Activated T-helper 1 cell treated with anti-CD3 and anti-CD28 coated beads, Interleukin-12 subunit alpha, Interleukin-12 subunit beta, Interleukin-2, Interleukin-4 antibody, amounts not matched to agents 30 ng/mL and 10 ng/mL and 1 ng/mL, durations not matched to agents 14 hours and 24 hours and 36 hours (primary cell): ENCODE measurements at regions not wholly inside any gene's neighbourhood (a gene's known extent, or its start where the extent isn't known, plus 50 kb on each side); places are given as distances from the start of the nearest gene placed in this dataset.

Experiments used
- DNase-seq: peaks from one replicate; pipeline ENCODE4 v3.0.0; 2021; ENCODE audit warnings: low spot score
- H3K27ac Mint-ChIP-seq: one replicate; pipeline ENCODE4 v1.8.0; 2021; ENCODE audit warnings: mild to moderate bottlenecking, mixed read lengths
- H3K27me3 Mint-ChIP-seq: one replicate; pipeline ENCODE4 v1.8.0; 2022; ENCODE audit warnings: mild to moderate bottlenecking, moderate library complexity, mixed read lengths; ENCODE audit not compliant: insufficient read depth
- H3K36me3 Mint-ChIP-seq: one replicate; pipeline ENCODE4 v1.8.0; 2021; ENCODE audit warnings: low read depth, mixed read lengths
- H3K4me1 Mint-ChIP-seq: one replicate; pipeline ENCODE4 v1.8.0; 2021; ENCODE audit warnings: low read depth, mixed read lengths
- H3K4me3 Mint-ChIP-seq: one replicate; pipeline ENCODE4 v1.8.0; 2021; ENCODE audit warnings: mild to moderate bottlenecking, moderate library complexity, mixed read lengths
- H3K9me3 Mint-ChIP-seq: one replicate; pipeline ENCODE4 v1.8.0; 2021; ENCODE audit warnings: mixed read lengths
- intact Hi-C: fragments of 100-400 bp; cut with micrococcal nuclease; formaldehyde crosslinking; loops from one replicate; pipeline ENCODE4 v1.15.1; 2024

GRCh38 chr1:191615101-191615821, 543.0 kb upstream of the RGS18 start:
- no peaks in the 10 kb centered on the region for H3K27me3 Mint-ChIP-seq
- H3K27ac Mint-ChIP-seq, result no peak overlapping the region
- intact Hi-C loops, result no loop called here
- no peaks in the 10 kb centered on the region for H3K4me1 Mint-ChIP-seq
- no peak for DNase-seq
- no peaks in the 10 kb centered on the region for H3K36me3 Mint-ChIP-seq
- no peaks in the 10 kb centered on the region for H3K9me3 Mint-ChIP-seq
- no peak overlapping the region for H3K4me3 Mint-ChIP-seq

- Mint-ChIP-seq H3K27me3 (no peaks in the 10 kb centered on the region), H3K36me3 (no peaks in the 10 kb centered on the region), H3K4me3 (no peak overlapping the region), H3K4me1 (no peaks in the 10 kb centered on the region), H3K27ac (no peak overlapping the region), H3K9me3 (no peaks in the 10 kb centered on the region)
- no peak for DNase-seq
- intact Hi-C loops, result no loop called here
Observed at GRCh38 chr1:191618181-191618580, 540.1 kb upstream of the RGS18 start.

- intact Hi-C loops, result no loop called here
- no peaks in the 10 kb centered on the region for H3K4me1 Mint-ChIP-seq
- no peak overlapping the region for H3K4me3 Mint-ChIP-seq
- H3K36me3 Mint-ChIP-seq, result no peaks in the 10 kb centered on the region
- no peak overlapping the region for H3K27ac Mint-ChIP-seq
- no peaks in the 10 kb centered on the region for H3K9me3 Mint-ChIP-seq
- no peaks in the 10 kb centered on the region for H3K27me3 Mint-ChIP-seq
- DNase-seq, result no peak
Observed at GRCh38 chr1:191620883-191621282, 537.4 kb upstream of the RGS18 start.

DNA sequence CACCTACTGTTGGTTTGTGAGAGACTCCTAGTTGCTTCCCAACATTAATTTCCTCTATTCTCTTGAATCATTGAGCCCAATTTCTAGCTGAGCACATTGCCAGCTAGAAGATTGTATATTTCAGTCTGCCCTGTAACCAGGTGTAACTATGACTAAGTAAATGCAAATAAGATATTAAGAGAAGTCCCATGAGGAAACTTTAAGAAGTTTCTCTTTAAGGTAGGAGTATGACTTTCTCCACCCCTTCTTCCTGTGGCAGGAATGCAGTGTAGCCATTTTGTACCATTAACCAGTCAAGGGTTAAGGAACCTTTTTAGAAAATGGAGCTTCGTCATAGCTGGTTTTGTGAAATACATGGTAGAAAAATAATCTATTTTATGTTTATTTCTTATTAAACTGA, 534.2 kb upstream of the RGS18 start:
- H3K27ac Mint-ChIP-seq, result no peak overlapping the region
- no peak for DNase-seq
- intact Hi-C loops, result no loop called here

GRCh38 chr1:191629836-191630235, 528.4 kb upstream of the RGS18 start:
- Mint-ChIP-seq H3K27me3 (no peaks in the 10 kb centered on the region), H3K4me3 (no peak overlapping the region), H3K4me1 (no peaks in the 10 kb centered on the region), H3K27ac (no peak overlapping the region), H3K9me3 (peaks cover 5% of the 10 kb centered on the region), H3K36me3 (no peaks in the 10 kb centered on the region)
- intact Hi-C loops, result no loop called here
- no peak for DNase-seq

More for the DNA sequence above, 534.2 kb upstream of the RGS18 start:
- Mint-ChIP-seq H3K9me3 (no peaks in the 10 kb centered on the region), H3K4me1 (no peaks in the 10 kb centered on the region), H3K36me3 (no peaks in the 10 kb centered on the region), H3K27me3 (no peaks in the 10 kb centered on the region), H3K4me3 (no peak overlapping the region)

DNA sequence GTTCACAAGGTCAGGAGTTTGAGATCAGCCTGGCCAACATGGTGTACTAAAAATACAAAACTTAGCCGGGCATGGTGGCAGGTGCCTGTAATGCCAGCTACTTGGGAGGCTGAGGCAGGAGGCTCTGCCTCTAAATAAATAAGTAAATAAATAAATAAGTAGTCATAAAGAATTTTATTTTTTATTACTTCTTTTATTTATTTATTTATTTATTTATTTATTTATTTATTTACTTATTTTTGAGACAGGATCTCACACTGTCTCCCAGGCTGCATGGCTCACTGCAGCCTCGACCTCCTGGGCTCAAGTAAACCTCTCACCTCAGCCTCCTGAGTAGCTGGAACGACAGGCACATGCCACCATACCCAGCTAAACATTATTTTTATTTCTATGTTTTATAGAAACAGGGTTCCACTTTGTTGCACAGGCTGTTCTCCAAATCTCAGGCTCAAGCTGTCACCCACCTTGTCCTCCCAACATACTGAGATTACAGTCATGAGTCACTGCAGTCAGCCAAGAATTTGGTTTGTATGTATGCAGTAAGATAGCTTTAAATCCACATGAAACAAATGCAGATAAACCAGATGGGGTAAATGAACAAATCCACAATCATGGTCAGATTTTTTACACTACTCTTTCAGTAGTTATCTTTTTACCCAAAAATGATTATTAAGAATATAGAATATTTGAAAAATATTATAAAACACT, 523.3 kb upstream of the RGS18 start:
- Mint-ChIP-seq H3K4me3 (no peak overlapping the region), H3K9me3 (peaks cover 5% of the 10 kb centered on the region), H3K4me1 (no peaks in the 10 kb centered on the region), H3K27me3 (no peaks in the 10 kb centered on the region), H3K36me3 (no peaks in the 10 kb centered on the region), H3K27ac (no peak overlapping the region)
- intact Hi-C loops, result no loop called here
- DNase-seq, result no peak

GRCh38 chr1:191636345-191636744, 521.9 kb upstream of the RGS18 start:
- no peak for DNase-seq
- Mint-ChIP-seq H3K27me3 (no peaks in the 10 kb centered on the region), H3K4me1 (no peaks in the 10 kb centered on the region), H3K9me3 (no peaks in the 10 kb centered on the region), H3K27ac (no peak overlapping the region), H3K4me3 (no peak overlapping the region), H3K36me3 (no peaks in the 10 kb centered on the region)
- intact Hi-C loops, result no loop called here

DNA sequence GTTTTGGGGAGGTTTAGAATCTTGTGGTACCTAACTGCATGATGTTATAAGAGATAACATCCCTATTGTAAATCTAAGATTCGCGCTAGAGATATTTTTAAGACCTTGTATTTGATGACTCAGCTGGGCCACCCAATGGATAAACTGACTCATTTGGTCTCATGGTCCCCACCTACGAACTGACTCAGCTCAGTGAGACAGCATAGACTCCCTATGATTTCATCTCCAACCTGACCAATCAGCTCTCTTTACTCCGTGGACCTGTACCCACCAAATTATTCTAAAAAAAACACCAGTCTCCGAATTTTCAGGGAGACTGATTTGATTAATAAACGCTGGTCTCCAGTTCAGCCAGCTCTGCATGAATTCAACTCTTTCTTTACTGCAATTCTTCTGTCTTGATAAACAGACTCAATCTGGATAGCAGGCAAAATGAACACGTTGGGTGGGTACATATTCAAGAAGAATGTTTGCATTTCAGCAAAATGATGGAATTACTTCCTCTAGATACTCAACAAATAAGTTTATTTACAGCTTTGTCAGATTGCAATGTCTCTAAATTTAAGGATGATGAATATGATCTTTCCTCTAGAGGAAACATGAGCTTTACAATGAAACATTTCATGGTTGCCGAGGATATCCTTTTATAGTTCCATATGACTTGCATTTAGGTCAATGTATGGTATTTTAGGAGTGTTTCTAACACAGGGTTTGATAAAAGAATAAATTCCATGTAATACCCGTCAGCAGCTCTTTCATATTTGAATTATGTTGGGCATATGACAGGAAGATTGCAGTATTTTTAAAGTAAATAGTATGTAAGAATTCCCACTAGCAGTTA, 516.6 kb upstream of the RGS18 start:
- H3K36me3 Mint-ChIP-seq, result no peaks in the 10 kb centered on the region
- no peaks in the 10 kb centered on the region for H3K27me3 Mint-ChIP-seq
- DNase-seq, result no peak
- no peaks in the 10 kb centered on the region for H3K9me3 Mint-ChIP-seq
- H3K4me3 Mint-ChIP-seq, result no peak overlapping the region
- no peak overlapping the region for H3K27ac Mint-ChIP-seq
- no peaks in the 10 kb centered on the region for H3K4me1 Mint-ChIP-seq
- intact Hi-C loops, result no loop called here

DNA sequence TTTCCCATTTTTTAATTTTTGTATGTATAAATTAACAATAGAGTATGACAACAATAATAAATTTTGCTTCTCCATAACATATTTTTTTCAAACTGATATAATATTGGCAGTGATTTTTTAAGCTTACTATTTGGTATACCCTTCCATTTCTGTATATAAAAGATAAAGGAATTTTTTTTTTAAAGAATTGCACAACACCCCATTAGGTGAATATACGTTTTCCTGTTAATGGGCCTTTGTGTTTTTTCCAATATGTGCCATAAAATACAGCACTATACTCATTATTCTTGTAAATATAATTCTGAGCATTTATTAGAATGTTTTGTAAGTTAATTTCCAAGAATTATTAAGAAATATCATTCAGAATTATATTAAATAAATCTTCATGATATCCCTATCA, 515.2 kb upstream of the RGS18 start:
- no peak for DNase-seq
- Mint-ChIP-seq H3K27me3 (no peaks in the 10 kb centered on the region), H3K4me3 (no peak overlapping the region), H3K4me1 (no peaks in the 10 kb centered on the region), H3K27ac (no peak overlapping the region), H3K9me3 (no peaks in the 10 kb centered on the region), H3K36me3 (no peaks in the 10 kb centered on the region)
- intact Hi-C loops, result no loop called here

GRCh38 chr1:191648939-191649338, 509.3 kb upstream of the RGS18 start:
- Mint-ChIP-seq H3K36me3 (no peaks in the 10 kb centered on the region), H3K27me3 (no peaks in the 10 kb centered on the region), H3K4me1 (no peaks in the 10 kb centered on the region), H3K27ac (no peak overlapping the region), H3K9me3 (no peaks in the 10 kb centered on the region), H3K4me3 (no peak overlapping the region)
- no peak for DNase-seq
- intact Hi-C loops, result no loop called here

- Mint-ChIP-seq H3K27ac (no peak overlapping the region), H3K27me3 (no peaks in the 10 kb centered on the region), H3K36me3 (no peaks in the 10 kb centered on the region), H3K4me3 (no peak overlapping the region), H3K9me3 (peaks cover 3% of the 10 kb centered on the region), H3K4me1 (no peaks in the 10 kb centered on the region)
- intact Hi-C loops, result no loop called here
- no peak for DNase-seq
Observed at GRCh38 chr1:191662051-191662450, 496.2 kb upstream of the RGS18 start.

- H3K36me3 Mint-ChIP-seq, result no peaks in the 10 kb centered on the region
- H3K4me1 Mint-ChIP-seq, result no peaks in the 10 kb centered on the region
- H3K27me3 Mint-ChIP-seq, result no peaks in the 10 kb centered on the region
- intact Hi-C loops, result no loop called here
- H3K4me3 Mint-ChIP-seq, result no peak overlapping the region
- no peak for DNase-seq
- H3K9me3 Mint-ChIP-seq, result peaks cover 3% of the 10 kb centered on the region
- H3K27ac Mint-ChIP-seq, result no peak overlapping the region
Observed at GRCh38 chr1:191662746-191663145, 495.5 kb upstream of the RGS18 start.

- H3K4me1 Mint-ChIP-seq, result no peaks in the 10 kb centered on the region
- H3K27me3 Mint-ChIP-seq, result no peaks in the 10 kb centered on the region
- H3K36me3 Mint-ChIP-seq, result no peaks in the 10 kb centered on the region
- intact Hi-C loops, result no loop called here
- DNase-seq, result no peak
- H3K27ac Mint-ChIP-seq, result no peak overlapping the region
- H3K4me3 Mint-ChIP-seq, result no peak overlapping the region
- H3K9me3 Mint-ChIP-seq, result no peaks in the 10 kb centered on the region
Observed at GRCh38 chr1:191668525-191668924, 489.7 kb upstream of the RGS18 start.
